Activated T-cell treated with anti-CD3 and anti-CD28 coated beads for 1 hour (primary cell): ENCODE measurements at regions not wholly inside any gene's neighbourhood (a gene's known extent, or its start where the extent isn't known, plus 50 kb on each side); places are given as distances from the start of the nearest gene placed in this dataset.
"Not testable (repeated sequence)": the region's sequence is repeated elsewhere in the genome, so short reads cannot be mapped to it uniquely, and the experiment has no call there.

ENCODE experiments used
- DNase-seq: peaks from one replicate; pipeline ENCODE4 v3.0.0-alpha.2; 2020; ENCODE audit warnings: low read depth

- no peak for DNase-seq
Measured at GRCh38 chr20:4344670-4345069, 95.6 kb upstream of the ADRA1D start.

- no peak for DNase-seq
Measured at GRCh38 chr20:4342609-4343008, 93.5 kb upstream of the ADRA1D start.

GRCh38 chr20:4341804-4342485 lies 92.9 kb upstream of the ADRA1D start:
- no peak for DNase-seq

GRCh38 chr20:4335722-4336121 lies 86.6 kb upstream of the ADRA1D start:
- DNase-seq: no peak

- no peak for DNase-seq
Measured at GRCh38 chr20:4332121-4332860, 83.2 kb upstream of the ADRA1D start.

- DNase-seq: no peak
Measured at GRCh38 chr20:4330011-4330410, 80.9 kb upstream of the ADRA1D start.

- no peak for DNase-seq
Measured at GRCh38 chr20:4329232-4329631, 80.1 kb upstream of the ADRA1D start.

GRCh38 chr20:4328541-4328940 lies 79.5 kb upstream of the ADRA1D start:
- no peak for DNase-seq

GRCh38 chr20:4327956-4328355 lies 78.9 kb upstream of the ADRA1D start:
- DNase-seq: no peak

- DNase-seq: no peak
Measured at GRCh38 chr20:4326195-4327065, 77.3 kb upstream of the ADRA1D start.

GRCh38 chr20:4325548-4326187 lies 76.6 kb upstream of the ADRA1D start:
- no peak for DNase-seq

GRCh38 chr20:4324611-4325243 lies 75.6 kb upstream of the ADRA1D start:
- DNase-seq: no peak

- no peak for DNase-seq
Measured at GRCh38 chr20:4322499-4322898, 73.4 kb upstream of the ADRA1D start.

GRCh38 chr20:4320291-4320690 lies 71.2 kb upstream of the ADRA1D start:
- no peak for DNase-seq

- no peak for DNase-seq
Measured at GRCh38 chr20:4318891-4319290, 69.8 kb upstream of the ADRA1D start.

- DNase-seq: not testable (repeated sequence)
Measured at GRCh38 chr20:4310616-4311015, 61.5 kb upstream of the ADRA1D start.

- no peak for DNase-seq
Measured at GRCh38 chr20:4306206-4306605, 57.1 kb upstream of the ADRA1D start.

- no peak for DNase-seq
Measured at GRCh38 chr20:4305091-4305490, 56.0 kb upstream of the ADRA1D start.

GRCh38 chr20:4304601-4305000 lies 55.5 kb upstream of the ADRA1D start:
- DNase-seq: no peak

GRCh38 chr20:4303136-4303535 lies 54.0 kb upstream of the ADRA1D start:
- no peak for DNase-seq

- no peak for DNase-seq
Measured at GRCh38 chr20:4300921-4301320, 51.8 kb upstream of the ADRA1D start.

- no peak for DNase-seq
Measured at GRCh38 chr20:4300401-4300800, 51.3 kb upstream of the ADRA1D start.
